Hindlimb muscle (tissue), 1 donor: ENCODE measurements at regions not wholly inside any gene's neighbourhood (a gene's known extent, or its start where the extent isn't known, plus 50 kb on each side); places are given as distances from the start of the nearest gene placed in this dataset.

Source experiments
- DNase-seq: peaks from one replicate; pipeline ENCODE4 v3.0.0-alpha.2; 2013

GRCh38 chr2:106629981-106630380 lies 142.8 kb downstream of the CD8B2 start:
- no peak for DNase-seq

GRCh38 chr2:106631281-106631680 lies 144.1 kb downstream of the CD8B2 start:
- no peak for DNase-seq

DNA sequence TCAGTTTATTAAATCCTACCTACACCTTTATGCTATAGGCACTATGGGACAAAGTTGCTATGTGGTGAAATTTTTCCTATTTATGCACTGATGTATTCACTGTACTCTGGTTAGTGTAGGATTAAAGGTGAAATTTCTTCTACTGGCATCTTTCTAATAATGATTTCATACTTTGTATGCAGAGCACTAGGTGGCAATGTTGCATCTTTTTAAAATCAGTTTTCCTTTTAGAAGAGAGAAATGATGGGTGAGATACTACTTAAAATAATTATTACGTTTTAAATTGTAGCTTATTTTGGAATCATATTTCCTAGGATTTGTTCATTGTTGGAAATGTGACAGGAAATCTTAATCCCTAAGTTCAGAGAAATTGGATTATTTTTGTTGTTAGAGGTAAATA lies 150.9 kb downstream of the CD8B2 start:
- peak; percentile 23 for DNase-seq

DNA sequence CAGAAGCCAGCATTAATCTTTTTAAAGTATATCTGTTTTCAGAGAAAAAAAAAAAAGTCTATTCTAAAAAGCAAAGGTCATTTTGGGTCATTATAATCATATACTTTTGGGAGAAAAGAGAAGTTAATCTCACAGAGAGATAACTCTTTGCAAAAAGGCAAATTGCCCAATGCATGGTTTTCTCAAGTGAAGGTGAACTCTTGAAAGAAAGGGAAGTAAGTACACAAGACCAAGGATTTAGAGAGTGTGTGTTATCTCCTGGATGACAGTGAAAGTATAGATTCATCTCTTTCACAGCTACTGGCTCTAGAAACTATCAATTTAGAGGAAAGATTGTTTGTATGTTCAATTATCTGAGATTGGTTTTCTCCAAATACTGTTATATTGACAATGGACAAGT lies 151.4 kb downstream of the CD8B2 start:
- DNase-seq = no peak

DNA sequence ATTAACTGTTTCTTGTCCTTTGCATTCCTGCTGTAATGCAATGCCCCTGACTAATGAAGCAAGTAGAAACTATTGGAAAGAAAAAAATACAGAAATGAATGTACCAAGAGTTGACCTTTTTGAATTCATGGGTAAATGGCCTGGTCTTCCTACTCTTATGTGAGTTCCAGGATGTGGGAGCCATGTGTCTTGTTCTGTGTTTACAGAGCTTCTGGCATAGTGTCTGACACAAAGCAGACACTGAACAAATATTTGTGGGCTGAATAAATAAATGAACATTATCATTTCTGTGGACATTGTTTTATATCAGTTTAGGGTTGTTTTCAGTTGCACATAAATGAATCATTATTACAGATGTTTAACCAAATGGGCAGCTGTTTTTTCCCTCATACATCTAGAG lies 155.5 kb downstream of the CD8B2 start:
- no peak for DNase-seq

DNA sequence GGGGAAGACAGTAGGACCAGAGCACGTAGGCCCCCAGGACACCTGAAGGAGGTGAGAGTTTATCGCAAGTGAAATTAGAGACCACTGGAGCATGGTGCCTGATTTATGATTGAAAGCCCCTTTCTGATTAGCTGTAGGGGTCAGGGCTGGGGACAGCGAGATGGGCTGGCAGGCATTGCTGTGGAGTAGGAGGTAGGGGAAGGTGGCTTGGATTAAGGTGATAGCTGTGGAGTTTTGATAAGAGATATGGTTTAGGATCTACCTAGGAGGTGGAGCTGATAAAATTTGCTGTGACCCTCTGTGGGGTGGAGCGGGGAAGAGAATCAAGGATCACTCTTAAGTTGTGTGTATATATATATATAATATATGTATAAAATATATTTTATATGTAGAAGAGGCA lies 157.5 kb downstream of the CD8B2 start:
- DNase-seq = no peak

DNA sequence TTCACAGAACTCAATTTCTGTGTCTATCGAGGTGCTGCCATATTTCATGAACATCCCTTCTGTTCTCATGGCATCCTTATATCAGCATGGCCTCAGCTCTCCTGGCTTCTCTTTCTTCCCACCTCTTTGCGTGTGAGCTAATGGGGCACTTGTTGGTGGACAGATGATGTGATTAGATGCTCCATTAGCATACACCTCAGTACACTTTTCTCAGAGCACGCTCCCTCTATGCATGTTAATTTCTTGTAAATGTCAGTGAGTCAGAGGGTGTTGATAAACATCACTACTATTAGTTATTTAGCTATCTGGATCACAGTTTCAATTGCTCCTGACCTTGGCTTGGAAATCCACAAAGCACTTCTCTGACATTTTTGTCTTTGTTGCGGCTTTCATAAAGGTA lies 159.4 kb downstream of the CD8B2 start:
- no peak for DNase-seq

GRCh38 chr2:106649306-106649705 lies 162.1 kb downstream of the CD8B2 start:
- DNase-seq = no peak

- DNase-seq = no peak
Observed at GRCh38 chr2:106653465-106653864, 166.3 kb downstream of the CD8B2 start.

DNA sequence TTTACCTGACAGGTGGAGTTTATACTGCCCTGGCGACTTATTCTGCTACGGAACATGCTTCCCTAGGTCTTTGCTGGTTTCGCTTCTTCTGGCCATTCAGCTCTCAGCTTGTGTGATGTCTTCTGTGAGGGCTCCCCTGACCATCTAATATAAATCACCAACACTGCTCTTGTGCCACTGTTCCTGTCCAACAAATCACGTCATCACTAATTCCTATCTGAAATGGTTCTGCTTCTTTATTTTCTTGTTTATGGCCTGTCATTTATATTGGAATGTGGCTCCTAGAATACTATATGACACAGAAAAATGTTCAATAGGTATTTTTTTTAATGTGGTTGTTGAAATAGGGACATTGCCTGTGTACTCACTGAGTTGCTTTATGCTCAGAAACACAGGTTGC lies 171.5 kb downstream of the CD8B2 start:
- no peak for DNase-seq

DNA sequence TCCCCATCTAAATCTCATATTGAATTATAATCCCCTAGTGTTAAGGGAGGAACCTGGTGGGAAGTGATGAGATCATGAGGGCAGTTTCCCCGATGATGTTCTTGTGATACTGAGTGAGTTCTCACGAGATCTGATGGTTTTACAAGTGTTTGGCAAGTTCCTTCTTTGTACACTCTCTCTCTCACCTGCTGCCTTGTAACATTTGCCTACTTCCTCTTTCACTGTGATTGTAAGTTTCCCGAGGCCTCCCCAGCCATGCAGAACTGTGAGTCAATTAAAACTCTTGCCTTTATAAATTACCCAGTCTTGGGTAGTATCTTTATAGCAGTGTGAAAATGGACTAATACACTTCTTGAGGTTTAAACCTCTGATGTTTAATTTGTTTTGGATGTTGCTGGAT lies 177.5 kb downstream of the CD8B2 start:
- DNase-seq = no peak

DNA sequence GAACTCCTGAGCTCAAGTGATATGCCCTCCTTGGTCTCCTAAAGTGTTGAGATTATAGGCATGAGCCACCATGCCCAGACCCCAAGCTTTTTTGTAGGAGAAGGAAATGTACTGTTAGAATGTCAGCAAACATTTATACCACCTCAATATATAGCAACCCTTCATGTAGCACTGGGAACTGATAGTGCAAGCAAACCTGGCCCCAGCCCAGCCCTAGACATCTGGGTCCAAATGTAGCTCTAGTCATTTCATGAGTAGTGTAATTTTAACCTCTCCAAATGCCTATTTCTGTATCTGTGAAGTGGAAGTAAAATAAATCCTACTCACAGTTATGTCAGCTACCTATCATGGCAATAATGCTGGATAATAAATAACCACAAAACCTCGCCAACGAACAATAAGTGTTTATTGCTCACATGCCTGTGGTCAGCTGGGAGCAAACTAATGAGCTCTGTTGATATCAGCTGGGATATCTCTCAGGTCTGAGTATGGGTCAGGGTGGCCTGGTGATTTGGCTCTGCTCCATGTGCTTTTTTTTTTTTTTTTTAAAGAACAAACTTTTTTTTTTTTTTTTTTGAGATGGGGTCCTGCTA lies 180.4 kb downstream of the CD8B2 start:
- DNase-seq = no peak

DNA sequence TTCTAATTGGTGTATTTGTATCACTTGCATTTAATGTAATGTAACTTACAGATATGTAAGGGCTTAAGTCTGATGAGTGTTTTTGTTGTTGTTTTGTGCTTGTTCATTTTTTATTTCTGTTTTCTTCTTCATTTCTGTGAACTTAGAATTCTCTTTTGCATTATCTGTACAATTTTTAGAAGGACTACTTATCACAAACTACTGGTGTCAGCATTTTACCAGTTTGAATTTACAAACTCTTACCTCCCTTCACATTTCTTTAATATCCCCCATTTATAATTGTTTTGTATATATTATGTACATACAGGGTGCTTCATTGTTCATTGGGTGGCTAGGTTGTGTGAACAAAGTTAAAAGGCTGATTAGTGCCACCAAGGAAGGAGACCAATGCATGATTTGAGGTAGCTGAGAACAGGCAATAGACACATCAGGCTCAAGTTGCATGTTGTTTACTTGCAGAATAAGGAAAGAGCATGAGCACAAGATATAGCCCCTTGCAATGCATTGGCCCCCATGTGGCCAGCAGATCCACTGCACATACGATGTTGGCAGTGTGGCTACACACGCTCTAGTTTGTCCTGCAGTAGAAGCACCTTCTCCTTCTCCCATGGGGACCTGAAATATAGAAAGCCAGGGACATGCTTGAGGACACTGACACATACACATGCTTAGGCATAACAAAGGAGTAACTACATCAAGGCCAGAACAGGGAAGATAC lies 198.2 kb downstream of the CD8B2 start:
- DNase-seq = no peak

GRCh38 chr2:106686814-106687213 lies 199.2 kb downstream of the ST6GAL2 start:
- no peak for DNase-seq

DNA sequence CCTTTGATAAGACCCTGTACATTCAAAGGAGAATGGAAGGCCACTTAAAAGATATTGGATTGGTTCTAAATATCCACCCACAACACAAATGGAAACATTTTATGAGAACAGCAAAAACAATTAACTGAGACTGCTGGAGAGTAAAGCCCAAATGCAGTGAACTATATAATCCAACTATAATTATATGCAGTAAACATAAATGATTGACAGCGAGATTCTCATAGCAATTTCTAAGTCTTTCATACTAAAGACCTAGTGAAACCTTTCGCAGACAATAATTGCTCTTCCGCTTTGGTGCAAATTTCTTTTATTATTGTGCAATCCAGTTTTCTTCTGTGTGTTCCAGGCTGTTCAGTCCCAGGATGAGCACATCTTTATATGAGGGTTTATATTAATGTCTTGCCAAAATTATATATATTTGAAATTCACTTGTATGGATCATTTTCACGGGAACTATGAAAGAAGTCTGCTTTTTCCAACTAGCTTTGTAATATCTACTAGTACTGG lies 190.9 kb downstream of the ST6GAL2 start:
- no peak for DNase-seq

DNA sequence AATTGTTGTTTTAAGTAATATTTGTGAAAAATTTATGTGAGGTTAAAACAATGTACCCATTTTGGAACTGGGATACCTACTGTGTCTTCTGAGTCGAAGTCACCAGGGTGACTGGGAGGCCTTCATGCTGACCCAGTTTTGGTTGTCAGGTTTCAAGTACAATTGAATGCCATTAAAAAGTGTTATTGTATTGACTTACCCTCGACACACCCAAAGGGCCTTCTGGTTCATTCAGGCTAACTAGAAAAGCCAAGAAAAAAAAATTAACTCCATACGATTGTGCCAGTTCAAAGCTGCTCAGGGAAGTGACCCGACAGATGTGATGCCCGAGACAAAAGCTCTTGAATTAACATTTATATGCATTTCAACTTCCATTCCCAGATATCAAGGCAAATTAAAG lies 190.0 kb downstream of the ST6GAL2 start:
- no peak for DNase-seq

- no peak for DNase-seq
Observed at GRCh38 chr2:106700616-106701015, 185.4 kb downstream of the ST6GAL2 start.

DNA sequence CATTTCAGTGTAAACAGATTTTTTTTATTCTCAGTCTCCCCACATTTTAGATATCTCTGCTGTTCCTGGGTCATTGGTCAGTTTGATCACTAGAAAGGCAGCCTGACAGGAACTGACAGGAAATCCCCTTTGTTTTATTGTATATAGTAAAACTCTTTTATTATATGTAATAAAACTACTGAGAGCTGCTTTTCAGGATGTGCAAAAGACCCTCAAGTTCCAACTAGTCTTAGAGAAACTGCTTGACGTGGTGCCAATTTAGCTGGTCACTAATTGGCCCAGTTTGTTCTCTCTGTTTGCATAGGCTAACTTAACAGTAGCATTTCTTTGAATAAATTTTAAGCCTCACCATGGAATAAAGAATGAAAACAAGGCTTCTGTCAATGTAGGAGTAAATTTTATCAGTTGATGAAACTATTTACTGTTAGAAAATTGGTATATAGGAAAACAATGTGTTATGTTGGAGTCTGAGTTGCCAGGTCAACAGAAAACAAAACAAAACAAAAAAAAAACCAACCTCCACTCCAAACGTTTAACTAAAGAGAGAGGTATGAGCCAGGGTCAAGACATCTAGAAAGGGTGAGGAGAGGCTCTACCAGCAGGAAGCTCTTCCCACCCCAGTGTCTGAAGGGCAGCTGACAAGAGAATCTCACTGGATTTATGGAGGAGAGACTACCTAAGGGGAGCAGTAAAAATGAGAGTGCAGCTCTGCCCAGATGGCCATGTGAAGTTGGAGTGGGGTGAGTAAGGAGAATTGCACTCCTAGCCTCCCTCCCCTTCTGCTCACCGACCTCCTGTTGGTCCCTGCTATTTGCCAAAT lies 184.6 kb downstream of the ST6GAL2 start:
- DNase-seq = no peak

DNA sequence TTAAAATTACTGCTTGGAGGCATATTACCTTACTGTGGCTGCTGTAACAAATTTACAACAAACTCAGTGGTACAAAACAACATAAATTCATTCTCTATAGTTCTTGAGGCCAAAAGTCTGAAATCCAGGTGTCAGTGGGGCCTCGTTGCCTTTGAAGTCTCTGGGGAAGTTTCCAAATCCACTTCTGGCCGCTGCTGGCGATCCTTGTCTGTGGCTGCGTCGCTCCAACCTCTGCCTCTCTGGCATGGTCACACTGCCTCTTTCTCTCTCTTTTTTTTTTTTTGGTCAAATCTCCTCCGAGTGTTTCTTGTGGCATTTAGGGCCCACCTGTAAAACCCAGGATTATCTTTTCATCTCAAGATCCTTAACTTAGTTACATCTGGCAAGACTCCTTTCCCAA lies 182.8 kb downstream of the ST6GAL2 start:
- DNase-seq = no peak

- DNase-seq = no peak
Observed at GRCh38 chr2:106704798-106705197, 181.2 kb downstream of the ST6GAL2 start.

DNA sequence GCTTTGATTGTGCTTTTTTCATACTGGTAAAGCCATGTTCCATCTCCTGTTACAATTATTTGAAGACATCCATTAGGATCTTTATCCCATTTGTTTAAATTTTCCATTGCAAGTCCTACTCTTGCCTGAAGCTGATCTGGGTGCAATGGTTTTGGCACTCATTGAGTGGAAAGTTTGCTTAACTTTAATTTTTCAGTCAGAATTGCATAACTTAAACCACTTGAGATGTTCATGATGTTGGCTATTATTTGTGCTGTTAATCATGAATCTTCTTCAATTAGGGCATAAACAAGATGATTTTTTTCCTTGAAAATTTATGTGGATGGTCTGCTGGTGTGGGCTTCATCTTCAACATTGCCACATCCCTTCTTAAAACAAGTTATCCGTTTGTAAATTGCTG lies 180.1 kb downstream of the ST6GAL2 start:
- no peak for DNase-seq

DNA sequence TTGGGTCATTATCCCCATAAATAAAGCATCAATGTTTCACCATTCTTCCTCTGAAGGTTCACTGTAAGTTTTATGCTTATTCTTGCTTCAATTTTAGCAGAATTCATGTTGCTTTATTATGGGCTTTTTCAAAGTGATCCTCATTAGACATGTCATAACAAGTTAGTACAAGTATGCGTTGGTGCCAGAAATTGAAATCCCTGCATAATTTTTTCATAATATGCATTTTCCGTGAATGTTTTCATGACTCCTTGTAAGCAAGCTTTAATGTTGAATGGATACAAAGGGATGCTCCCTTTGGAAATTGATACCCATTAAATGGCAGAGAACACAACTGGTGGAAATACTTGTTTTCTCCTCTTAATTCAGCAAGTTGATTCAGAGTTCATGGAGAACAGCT lies 179.7 kb downstream of the ST6GAL2 start:
- no peak for DNase-seq

- DNase-seq = no peak
Observed at GRCh38 chr2:106708209-106708608, 177.8 kb downstream of the ST6GAL2 start.

DNA sequence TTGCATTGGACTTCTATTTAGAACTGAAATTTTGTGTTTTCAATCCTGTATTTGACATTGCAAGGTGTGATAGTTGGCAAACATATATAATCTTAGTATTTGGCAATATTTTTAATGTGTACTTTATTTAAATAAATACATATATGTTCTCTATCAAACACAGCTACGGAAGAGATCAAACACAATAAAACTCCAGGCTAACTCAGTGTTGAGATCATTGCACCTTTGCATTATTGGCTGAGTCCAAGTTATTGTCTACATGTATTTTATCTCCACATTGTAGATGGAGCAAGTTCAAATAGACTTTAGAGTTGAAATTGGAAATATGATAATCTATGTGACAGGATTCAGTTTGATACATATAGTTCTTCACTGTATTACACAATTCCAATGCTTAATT lies 176.7 kb downstream of the ST6GAL2 start:
- DNase-seq = no peak
